GM12878 (cell line): ENCODE measurements at regions not wholly inside any gene's neighbourhood (a gene's known extent, or its start where the extent isn't known, plus 50 kb on each side); places are given as distances from the start of the nearest gene placed in this dataset.

Experiments
- BCL3 ChIP-seq: IDR thresholded peaks from 2 replicates; pipeline ENCODE4 v1.6.1; 2011; ENCODE audit warnings: borderline replicate concordance, low read depth, mild to moderate bottlenecking, moderate library complexity, low read length; ENCODE audit not compliant: insufficient read depth, poor library complexity, severe bottlenecking
- CHD2 ChIP-seq: IDR thresholded peaks from 2 replicates; pipeline ENCODE4 v1.6.1; 2011; ENCODE audit warnings: low read depth, low read length, improper control_type of control experiment, borderline replicate concordance
- CREB1 ChIP-seq: IDR thresholded peaks from 2 replicates; pipeline ENCODE4 v1.6.1; 2012; ENCODE audit warnings: low read depth, mild to moderate bottlenecking, inconsistent platforms
- FOS ChIP-seq: IDR thresholded peaks from 3 replicates; pipeline ENCODE4 v1.6.1; 2011; ENCODE audit warnings: borderline replicate concordance; ENCODE audit not compliant: insufficient read length; ENCODE audit errors: extremely low read depth
- FOXM1 ChIP-seq: IDR thresholded peaks from 2 replicates; pipeline ENCODE4 v1.6.1; 2012; ENCODE audit warnings: low read depth, mild to moderate bottlenecking, inconsistent platforms, low read length, moderate library complexity
- IKZF2 ChIP-seq, 2 experiments: fragments of 450-650 bp; IDR thresholded peaks; 2 replicates each; pipeline ENCODE4 v1.6.1; 2017; ENCODE audit warnings: mild to moderate bottlenecking in 2 of 2, moderate library complexity in 2 of 2
- MEF2B ChIP-seq: fragments of 450-650 bp; IDR thresholded peaks from 2 replicates; pipeline ENCODE4 v1.6.1; 2018; ENCODE audit warnings: mild to moderate bottlenecking, moderate library complexity; ENCODE audit not compliant: partially characterized antibody, poor library complexity, severe bottlenecking
- NFYA ChIP-seq: IDR thresholded peaks from 2 replicates; pipeline ENCODE4 v1.6.1; 2011; ENCODE audit warnings: low read depth, mild to moderate bottlenecking, low read length, improper control_type of control experiment, borderline replicate concordance
- NKRF ChIP-seq: fragments of 450-650 bp; conservative IDR thresholded peaks from 2 replicates; pipeline ENCODE4 v1.6.1; 2017; ENCODE audit warnings: mild to moderate bottlenecking, moderate library complexity
- PKNOX1 ChIP-seq: fragments of 450-650 bp; IDR thresholded peaks from 2 replicates; pipeline ENCODE4 v1.6.1; 2016; ENCODE audit warnings: mild to moderate bottlenecking
- SUZ12 ChIP-seq: fragments of 200-600 bp; sonication (generic); IDR thresholded peaks from one replicate; pipeline ENCODE4 v1.6.1; 2018; ENCODE audit warnings: antibody characterized with exemption, mild to moderate bottlenecking; ENCODE audit not compliant: unreplicated experiment
- ZNF24 ChIP-seq: fragments of 450-650 bp; IDR thresholded peaks from 2 replicates; pipeline ENCODE4 v1.6.1; 2017; ENCODE audit warnings: antibody characterized with exemption, mild to moderate bottlenecking

GRCh38 chr11:71383461-71383860 lies 64.7 kb downstream of the DHCR7 start (continued):
- TF ChIP-seq NFYA (no peak), NKRF (no peak), CHD2 (no peak), CREB1 (no peak), FOS (no peak), SUZ12 (no peak), FOXM1 (no peak), MEF2B (peak; percentile 42), ZNF24 (no peak), BCL3 (no peak), PKNOX1 (peak; percentile 91), IKZF2 (IDR thresholded peaks at IDR 0.05) (peak; percentile 79 to 80)
